Right lung (tissue), 2 donors: ENCODE measurements at regions not wholly inside any gene's neighbourhood (a gene's known extent, or its start where the extent isn't known, plus 50 kb on each side); places are given as distances from the start of the nearest gene placed in this dataset.

Experiments used
- DNase-seq, 2 donors: peaks; one replicate each; pipeline ENCODE4 v3.0.0-alpha.2; 2013

- no peak for DNase-seq
These were observed 94.3 kb upstream of the BHLHE23 start for GRCh38 chr20:63100926-63101699.

GRCh38 chr20:63100174-63100925 lies 93.6 kb upstream of the BHLHE23 start:
- no peak for DNase-seq

- DNase-seq, result no peak
These were observed 92.9 kb upstream of the BHLHE23 start for GRCh38 chr20:63099456-63100173.

GRCh38 chr20:63098195-63098810 lies 91.5 kb upstream of the BHLHE23 start:
- no peak for DNase-seq

- no peak for DNase-seq
These were observed 90.6 kb upstream of the BHLHE23 start for GRCh38 chr20:63097336-63097831.

GRCh38 chr20:63096681-63097335 lies 90.0 kb upstream of the BHLHE23 start:
- DNase-seq, result no peak

- no peak for DNase-seq
These were observed 89.2 kb upstream of the BHLHE23 start for GRCh38 chr20:63095718-63096654.

GRCh38 chr20:63094767-63095499 lies 88.2 kb upstream of the BHLHE23 start:
- no peak for DNase-seq

- DNase-seq, result no peak
These were observed 87.4 kb upstream of the BHLHE23 start for GRCh38 chr20:63093966-63094766.

GRCh38 chr20:63092660-63093215 lies 86.0 kb upstream of the BHLHE23 start:
- no peak for DNase-seq

- no peak for DNase-seq
These were observed 85.3 kb upstream of the BHLHE23 start for GRCh38 chr20:63091901-63092659.

- no peak for DNase-seq
These were observed 84.2 kb upstream of the BHLHE23 start for GRCh38 chr20:63090682-63091571.

- no peak for DNase-seq
These were observed 83.3 kb upstream of the BHLHE23 start for GRCh38 chr20:63090052-63090451.

- no peak for DNase-seq
These were observed 82.5 kb upstream of the BHLHE23 start for GRCh38 chr20:63089051-63089907.
